HAP-1 (cell line): ENCODE measurements at regions not wholly inside any gene's neighbourhood (a gene's known extent, or its start where the extent isn't known, plus 50 kb on each side); places are given as distances from the start of the nearest gene placed in this dataset.
A peak's percentile ranks its signal among the peaks of the same experiment; 100 is the strongest.

Experiments used
- DNase-seq, 2 experiments: peaks; one replicate each; pipeline ENCODE4 v3.0.0-alpha.2; 2016 to 2020; ENCODE audit warnings: low spot score in 2 of 2
- H3K27me3 ChIP-seq: fragments of 250-450 bp; sonication (Bioruptor Pico); 2 replicates; pipeline ENCODE4 v1.5.1; 2020; ENCODE audit warnings: low read depth, mild to moderate bottlenecking, moderate library complexity
- H3K36me3 ChIP-seq: fragments of 250-450 bp; sonication (Bioruptor Pico); replicated peaks from 2 replicates; pipeline ENCODE4 v1.5.1; 2020; ENCODE audit warnings: mild to moderate bottlenecking
- H3K4me1 ChIP-seq: fragments of 250-450 bp; sonication (Bioruptor Pico); 2 replicates; pipeline ENCODE4 v1.5.1; 2020; ENCODE audit warnings: mild to moderate bottlenecking
- H3K4me3 ChIP-seq: fragments of 250-450 bp; sonication (Bioruptor Pico); 2 replicates; pipeline ENCODE4 v1.5.1; 2020; ENCODE audit warnings: mild to moderate bottlenecking, moderate library complexity
- H3K9me3 ChIP-seq: fragments of 250-450 bp; sonication (Bioruptor Pico); 2 replicates; pipeline ENCODE4 v1.5.1; 2020; ENCODE audit warnings: mild to moderate bottlenecking, moderate library complexity
- in situ Hi-C: fragments of 300-500 bp; cut with MboI; formaldehyde crosslinking; loops from 3 replicates; pipeline ENCODE4 v1.14.3; 2020; ENCODE audit warnings: low sequenced_read_pairs, inconsistent platforms, mixed read lengths

GRCh38 chr13:27728271-27728670, 64.0 kb upstream of the GSX1 start:
- Histone ChIP-seq H3K9me3 (no peaks in the 10 kb centered on the region), H3K36me3 (no peaks in the 10 kb centered on the region), H3K4me1 (no peaks in the 10 kb centered on the region), H3K27me3 (0 out of 2 replicates have a peak, but pooled peaks cover 2% of the 10 kb centered on the region), H3K4me3 (no peak overlapping the region)
- peak in 1 of 2 experiments; percentile 42 for DNase-seq
- in situ Hi-C loops = no loop called here

GRCh38 chr13:27730191-27730590, 62.1 kb upstream of the GSX1 start:
- no peaks in the 10 kb centered on the region for H3K4me1 ChIP-seq
- 0 out of 2 replicates have a peak, but pooled peaks cover 2% of the 10 kb centered on the region for H3K27me3 ChIP-seq

More at GRCh38 chr13:27730191-27730590, 62.1 kb upstream of the GSX1 start:
- H3K36me3 ChIP-seq = no peaks in the 10 kb centered on the region
- H3K4me3 ChIP-seq = no peak overlapping the region
- H3K9me3 ChIP-seq = no peaks in the 10 kb centered on the region
- in situ Hi-C loops = no loop called here
- no peak for DNase-seq
